ENCODE measurements at regions not wholly inside any gene's neighbourhood (a gene's known extent, or its start where the extent isn't known, plus 50 kb on each side); places are given as distances from the start of the nearest gene placed in this dataset.

GRCh38 chr3:109642025-109642424 lies 304.7 kb upstream of the DPPA4 start:
- DNase-seq (ENCODE audit: low read depth in 1 of 2, low spot score in 1 of 2), result no peak
- Histone ChIP-seq H3K4me3 (replicated peaks; ENCODE audit: insufficient read depth, low read length) (no peak overlapping the region), H3K27ac (replicated peaks) (no peak overlapping the region), H3K27me3 (ENCODE audit: insufficient read depth, poor library complexity, severe bottlenecking) (no peaks in the 10 kb centered on the region)
- TF ChIP-seq REST (IDR thresholded peaks at IDR 0.05; ENCODE audit: insufficient replicate concordance, low read depth) (no peak), GABPA (IDR thresholded peaks at IDR 0.05; ENCODE audit: low read depth) (no peak), POLR2AphosphoS5 (IDR thresholded peaks at IDR 0.05; ENCODE audit: low read depth) (no peak), SPI1 (IDR thresholded peaks at IDR 0.05; ENCODE audit: borderline replicate concordance, low read depth) (no peak)
- TF ChIP-seq, protein P1, sequence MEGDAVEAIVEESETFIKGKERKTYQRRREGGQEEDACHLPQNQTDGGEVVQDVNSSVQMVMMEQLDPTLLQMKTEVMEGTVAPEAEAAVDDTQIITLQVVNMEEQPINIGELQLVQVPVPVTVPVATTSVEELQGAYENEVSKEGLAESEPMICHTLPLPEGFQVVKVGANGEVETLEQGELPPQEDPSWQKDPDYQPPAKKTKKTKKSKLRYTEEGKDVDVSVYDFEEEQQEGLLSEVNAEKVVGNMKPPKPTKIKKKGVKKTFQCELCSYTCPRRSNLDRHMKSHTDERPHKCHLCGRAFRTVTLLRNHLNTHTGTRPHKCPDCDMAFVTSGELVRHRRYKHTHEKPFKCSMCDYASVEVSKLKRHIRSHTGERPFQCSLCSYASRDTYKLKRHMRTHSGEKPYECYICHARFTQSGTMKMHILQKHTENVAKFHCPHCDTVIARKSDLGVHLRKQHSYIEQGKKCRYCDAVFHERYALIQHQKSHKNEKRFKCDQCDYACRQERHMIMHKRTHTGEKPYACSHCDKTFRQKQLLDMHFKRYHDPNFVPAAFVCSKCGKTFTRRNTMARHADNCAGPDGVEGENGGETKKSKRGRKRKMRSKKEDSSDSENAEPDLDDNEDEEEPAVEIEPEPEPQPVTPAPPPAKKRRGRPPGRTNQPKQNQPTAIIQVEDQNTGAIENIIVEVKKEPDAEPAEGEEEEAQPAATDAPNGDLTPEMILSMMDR (IDR thresholded peaks at IDR 0.05; ENCODE audit: insufficient read depth, low read length), result no peak

DNA sequence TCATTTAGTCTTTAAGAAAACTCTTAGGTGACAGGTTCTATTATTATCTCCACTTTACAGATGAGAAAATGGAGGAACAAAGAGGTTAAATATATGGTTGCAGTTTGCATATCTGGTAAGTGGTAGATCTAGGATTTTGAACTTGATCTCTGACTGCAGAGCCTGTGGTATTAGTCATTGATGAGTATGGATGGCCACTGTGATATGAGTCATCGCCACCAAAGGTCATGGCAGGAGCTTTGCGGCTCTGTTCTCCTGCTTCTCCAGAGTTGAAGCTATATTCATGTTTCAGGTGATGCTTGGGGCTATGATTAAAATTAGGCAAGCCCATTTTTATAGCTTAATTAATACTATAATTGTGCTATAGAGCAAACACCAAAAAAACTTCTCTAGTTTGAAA lies 306.2 kb upstream of the DPPA4 start:
- Histone ChIP-seq H3K4me3 (replicated peaks; ENCODE audit: insufficient read depth, low read length) (no peak overlapping the region), H3K27me3 (ENCODE audit: insufficient read depth, poor library complexity, severe bottlenecking) (no peaks in the 10 kb centered on the region), H3K27ac (replicated peaks) (no peak overlapping the region)
- no peak for DNase-seq (ENCODE audit: low read depth in 1 of 2, low spot score in 1 of 2)
- TF ChIP-seq GABPA (IDR thresholded peaks at IDR 0.05; ENCODE audit: low read depth) (no peak), SPI1 (IDR thresholded peaks at IDR 0.05; ENCODE audit: borderline replicate concordance, low read depth) (no peak), REST (IDR thresholded peaks at IDR 0.05; ENCODE audit: insufficient replicate concordance, low read depth) (no peak), POLR2AphosphoS5 (IDR thresholded peaks at IDR 0.05; ENCODE audit: low read depth) (no peak)
- TF ChIP-seq, protein P1 (IDR thresholded peaks at IDR 0.05; ENCODE audit: insufficient read depth, low read length), result no peak

DNA sequence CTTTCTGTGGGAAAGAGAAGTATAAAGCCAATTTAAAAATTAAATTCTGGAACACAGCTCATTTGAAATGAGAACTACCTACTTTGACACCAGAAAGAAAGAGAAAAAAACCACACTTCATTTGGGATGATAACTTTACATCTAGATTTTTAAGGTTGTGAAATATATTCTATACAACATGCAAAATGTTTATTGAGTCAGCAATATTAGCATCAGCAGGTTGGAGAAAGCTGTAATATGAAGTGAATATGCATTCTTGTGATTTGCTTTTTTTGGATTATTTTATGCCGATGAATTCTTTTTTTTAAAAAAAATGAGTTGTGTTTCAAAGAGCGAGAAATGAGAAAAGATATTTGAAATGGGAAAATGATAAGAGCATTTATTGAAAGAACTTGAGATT lies 307.0 kb upstream of the DPPA4 start:
- H3K27ac ChIP-seq (replicated peaks), result no peak overlapping the region
- no peak for TF ChIP-seq GABPA (IDR thresholded peaks at IDR 0.05; ENCODE audit: low read depth)
- TF ChIP-seq POLR2AphosphoS5 (IDR thresholded peaks at IDR 0.05; ENCODE audit: low read depth), result no peak
- TF ChIP-seq SPI1 (IDR thresholded peaks at IDR 0.05; ENCODE audit: borderline replicate concordance, low read depth), result no peak
- no peak for TF ChIP-seq REST (IDR thresholded peaks at IDR 0.05; ENCODE audit: insufficient replicate concordance, low read depth)
- TF ChIP-seq, protein P1 (IDR thresholded peaks at IDR 0.05; ENCODE audit: insufficient read depth, low read length), result no peak
- no peak overlapping the region for H3K4me3 ChIP-seq (replicated peaks; ENCODE audit: insufficient read depth, low read length)
- no peaks in the 10 kb centered on the region for H3K27me3 ChIP-seq (ENCODE audit: insufficient read depth, poor library complexity, severe bottlenecking)
- no peak for DNase-seq (ENCODE audit: low read depth in 1 of 2, low spot score in 1 of 2)
